Urinary bladder (tissue), 3 donors: ENCODE measurements at regions not wholly inside any gene's neighbourhood (a gene's known extent, or its start where the extent isn't known, plus 50 kb on each side); places are given as distances from the start of the nearest gene placed in this dataset.

ENCODE experiments used
- DNase-seq: peaks from one replicate; pipeline ENCODE4 v3.0.0-alpha.2; 2015; ENCODE audit errors: extremely low spot score
- H3K27ac ChIP-seq: one replicate; pipeline ENCODE4 v1.5.1; 2013; ENCODE audit warnings: low read depth, mild to moderate bottlenecking, moderate library complexity
- H3K36me3 ChIP-seq: one replicate; pipeline ENCODE4 v1.6.1; 2013; ENCODE audit warnings: mild to moderate bottlenecking, moderate library complexity; ENCODE audit not compliant: insufficient read depth
- H3K4me1 ChIP-seq: one replicate; pipeline ENCODE4 v1.6.1; 2013; ENCODE audit warnings: mild to moderate bottlenecking, moderate library complexity; ENCODE audit not compliant: insufficient read depth
- H3K4me3 ChIP-seq: one replicate; pipeline ENCODE4 v1.5.1; 2013; ENCODE audit warnings: low read depth, low read length
- WGBS: extraction: QIAGEN DNeasy Blood & Tissue Kit; methylation state at CpG from one replicate; pipeline ENCODE4 v1.1.7; 2013; 5-methylcytosine and 5-hydroxymethylcytosine counted together
- donor health status: healthy with polysubstance abuse.
- donor health status: healthy.

GRCh38 chr16:79403534-79403933, 197.0 kb downstream of the MAF start:
- WGBS, result 87% methylated on average over 4 of the region's 4 CpGs
- Histone ChIP-seq H3K36me3 (no peaks in the 10 kb centered on the region), H3K4me3 (no peak overlapping the region), H3K27ac (no peak overlapping the region), H3K4me1 (no peaks in the 10 kb centered on the region)
- no peak for DNase-seq

DNA sequence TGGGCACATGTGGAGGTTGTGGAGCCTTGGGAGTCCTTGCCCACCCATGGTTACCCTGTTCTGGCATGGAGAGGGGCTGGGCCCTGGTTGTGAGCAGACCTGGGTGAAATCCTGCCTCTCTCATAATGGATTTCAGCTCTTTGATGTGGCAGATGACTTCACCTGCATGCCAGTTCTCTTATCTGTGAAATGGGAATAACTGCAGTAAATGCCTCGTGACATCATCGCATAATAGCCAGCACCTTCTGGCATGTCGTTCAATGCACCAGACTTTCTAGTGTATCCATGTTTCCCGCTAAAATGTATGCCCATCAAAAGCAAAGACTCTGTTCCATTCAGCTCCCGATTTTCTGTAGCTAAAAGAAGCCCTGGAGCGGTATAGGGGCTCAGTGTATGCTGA, 197.6 kb downstream of the MAF start:
- no peaks in the 10 kb centered on the region for H3K36me3 ChIP-seq
- no peaks in the 10 kb centered on the region for H3K4me1 ChIP-seq
- no peak overlapping the region for H3K27ac ChIP-seq
- H3K4me3 ChIP-seq, result no peak overlapping the region
- DNase-seq, result no peak
- 78% methylated on average over 6 of the region's 6 CpGs for WGBS

DNA sequence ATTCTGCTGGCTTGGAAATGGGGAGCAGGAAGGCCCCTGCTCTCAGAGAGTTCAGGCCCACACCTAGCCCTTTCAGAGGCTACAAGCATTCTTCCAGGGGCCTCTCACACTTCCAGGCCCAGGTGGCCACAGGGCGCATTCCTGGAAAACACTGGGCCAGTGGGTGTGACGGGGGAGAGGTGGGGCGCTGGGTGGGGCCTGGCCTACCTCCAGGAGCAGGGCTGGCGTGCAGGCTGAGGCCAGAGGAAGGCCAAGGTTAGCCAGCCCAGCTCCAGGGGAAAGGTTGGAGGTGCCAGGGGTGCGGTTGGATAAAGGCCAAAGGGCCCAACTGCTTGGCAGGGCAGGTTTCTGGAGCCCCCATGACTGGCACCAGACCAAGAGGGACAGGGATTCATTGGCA, 198.2 kb downstream of the MAF start:
- H3K4me1 ChIP-seq, result no peaks in the 10 kb centered on the region
- WGBS, result 86% methylated on average over 5 of the region's 5 CpGs
- DNase-seq, result no peak
- H3K27ac ChIP-seq, result no peak overlapping the region
- H3K36me3 ChIP-seq, result no peaks in the 10 kb centered on the region
- no peak overlapping the region for H3K4me3 ChIP-seq

- Histone ChIP-seq H3K36me3 (no peaks in the 10 kb centered on the region), H3K4me3 (no peak overlapping the region), H3K27ac (no peak overlapping the region), H3K4me1 (no peaks in the 10 kb centered on the region)
- no peak for DNase-seq
- 100% methylated on average over 1 of the region's 1 CpG for WGBS
Observed at GRCh38 chr16:79401782-79402181, 198.8 kb downstream of the MAF start.

- 95% methylated on average over 4 of the region's 4 CpGs for WGBS
- Histone ChIP-seq H3K4me1 (no peaks in the 10 kb centered on the region), H3K27ac (no peak overlapping the region), H3K36me3 (no peaks in the 10 kb centered on the region), H3K4me3 (no peak overlapping the region)
- no peak for DNase-seq
Observed at GRCh38 chr16:79401157-79401556, 199.4 kb downstream of the MAF start.

DNA sequence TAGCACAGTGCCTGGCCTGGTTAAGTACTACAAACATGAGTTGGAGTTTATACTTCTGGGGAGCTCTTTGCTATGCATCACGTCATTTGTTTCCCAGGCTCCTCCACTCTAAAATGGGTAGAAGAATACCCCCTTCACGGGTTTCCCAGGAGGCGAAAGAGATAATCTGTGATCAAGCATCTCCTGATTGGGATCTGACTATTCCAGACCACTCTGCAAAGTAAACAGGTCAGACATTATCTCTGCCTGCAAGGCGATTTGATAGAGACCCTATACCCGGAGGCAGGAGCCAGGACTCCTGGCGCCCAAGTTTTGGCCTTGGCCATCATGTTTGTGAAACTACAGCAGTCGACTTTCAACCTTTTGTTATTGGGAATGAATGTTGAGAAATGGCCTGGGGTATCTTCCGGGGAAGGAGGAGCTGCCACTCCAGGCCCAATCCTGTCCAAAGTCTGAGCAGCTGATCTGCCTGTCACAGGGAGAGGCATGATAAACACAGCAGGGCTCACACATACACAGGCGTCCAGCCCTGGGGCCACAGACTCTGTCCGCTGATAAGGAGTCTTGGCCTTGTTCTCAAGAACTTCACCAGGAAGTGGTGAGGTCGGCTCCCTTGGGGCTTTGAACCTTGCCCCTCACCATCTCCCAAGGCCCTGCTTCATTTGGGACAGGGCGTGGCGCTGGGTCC, 199.9 kb downstream of the MAF start:
- Histone ChIP-seq H3K4me1 (no peaks in the 10 kb centered on the region), H3K4me3 (no peak overlapping the region), H3K27ac (no peak overlapping the region), H3K36me3 (no peaks in the 10 kb centered on the region)
- no peak for DNase-seq
- WGBS, result 83% methylated on average over 13 of the region's 13 CpGs

DNA sequence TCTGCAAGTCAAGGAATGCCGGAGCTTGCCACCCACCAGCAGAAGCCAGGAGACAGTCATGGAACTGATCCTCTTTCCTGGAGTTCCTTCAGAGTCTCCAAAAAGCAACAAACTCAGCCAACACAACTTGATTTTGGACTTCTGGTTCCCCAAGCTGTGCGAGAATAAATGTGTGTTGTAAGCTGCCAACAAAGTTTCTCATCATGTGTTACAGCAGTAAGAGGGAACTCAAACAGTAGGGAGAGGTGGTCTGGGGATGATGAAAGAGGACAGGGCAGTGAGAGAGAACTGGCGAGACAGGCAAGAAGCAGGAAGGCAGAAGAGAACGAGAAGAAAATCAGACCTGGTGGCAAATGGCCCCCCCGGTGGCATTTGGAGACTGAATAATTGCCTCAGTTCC, 204.9 kb downstream of the MAF start:
- WGBS, result 87% methylated on average over 5 of the region's 5 CpGs
- Histone ChIP-seq H3K4me3 (no peak overlapping the region), H3K27ac (no peak overlapping the region), H3K4me1 (no peaks in the 10 kb centered on the region), H3K36me3 (no peaks in the 10 kb centered on the region)
- DNase-seq, result no peak

DNA sequence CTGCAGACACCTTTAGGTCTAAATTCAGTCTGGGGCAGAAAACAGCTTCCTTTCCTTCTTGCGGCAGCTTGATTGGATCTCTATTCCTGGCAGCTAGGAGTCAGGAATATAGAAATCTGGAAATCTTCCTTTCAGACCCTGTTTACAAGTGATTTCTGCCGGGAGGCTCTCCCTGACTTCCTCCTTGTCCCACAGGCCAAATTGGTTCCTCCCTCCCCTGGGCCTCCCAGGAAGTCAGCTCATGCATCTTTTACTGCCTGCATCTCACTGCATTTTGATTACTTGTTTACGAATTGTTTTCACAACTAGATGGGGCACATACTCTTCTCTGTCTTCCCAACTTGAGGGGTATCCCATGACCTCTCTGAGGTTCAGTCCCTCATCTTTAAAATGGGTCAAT, 206.3 kb downstream of the MAF start:
- H3K4me3 ChIP-seq, result no peak overlapping the region
- H3K4me1 ChIP-seq, result no peaks in the 10 kb centered on the region
- DNase-seq, result no peak
- H3K36me3 ChIP-seq, result no peaks in the 10 kb centered on the region
- H3K27ac ChIP-seq, result no peak overlapping the region
- WGBS, result 72% methylated on average over 3 of the region's 3 CpGs

- no peaks in the 10 kb centered on the region for H3K36me3 ChIP-seq
- no peak for DNase-seq
- H3K27ac ChIP-seq, result no peak overlapping the region
- no peak overlapping the region for H3K4me3 ChIP-seq
- H3K4me1 ChIP-seq, result no peaks in the 10 kb centered on the region
- 81% methylated on average over 2 of the region's 2 CpGs for WGBS
Observed at GRCh38 chr16:79393564-79393963, 207.0 kb downstream of the MAF start.

GRCh38 chr16:79393127-79393526, 207.4 kb downstream of the MAF start:
- 83% methylated on average over 4 of the region's 4 CpGs for WGBS

DNA sequence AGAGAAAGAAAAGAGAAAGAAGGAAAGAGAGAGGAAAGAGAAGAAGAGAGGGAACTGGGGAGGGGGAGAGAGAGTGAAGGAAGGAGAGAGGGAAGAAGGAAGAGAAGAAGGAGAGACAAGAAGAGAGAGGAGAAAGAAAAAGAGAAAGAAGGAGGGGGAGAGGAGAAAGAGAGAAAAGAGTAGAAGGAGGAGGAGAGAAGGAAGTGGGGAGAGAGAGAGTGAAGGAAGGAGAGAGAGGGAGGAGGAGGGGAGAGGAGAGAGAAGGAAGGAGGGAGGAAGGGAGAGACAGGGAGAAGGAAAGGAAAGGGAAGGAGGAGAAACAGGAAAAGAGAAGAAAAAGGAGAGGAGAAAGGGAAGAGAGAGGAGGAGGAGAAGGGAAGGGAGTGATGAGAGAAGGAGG, 208.5 kb downstream of the MAF start:
- no peak for DNase-seq
- H3K4me1 ChIP-seq, result no peaks in the 10 kb centered on the region
- no peak overlapping the region for H3K4me3 ChIP-seq
- H3K27ac ChIP-seq, result no peak overlapping the region
- no peaks in the 10 kb centered on the region for H3K36me3 ChIP-seq

More at GRCh38 chr16:79393127-79393526, 207.4 kb downstream of the MAF start:
- H3K36me3 ChIP-seq, result no peaks in the 10 kb centered on the region
- H3K4me1 ChIP-seq, result no peaks in the 10 kb centered on the region
- H3K4me3 ChIP-seq, result no peak overlapping the region
- H3K27ac ChIP-seq, result no peak overlapping the region
- no peak for DNase-seq

DNA sequence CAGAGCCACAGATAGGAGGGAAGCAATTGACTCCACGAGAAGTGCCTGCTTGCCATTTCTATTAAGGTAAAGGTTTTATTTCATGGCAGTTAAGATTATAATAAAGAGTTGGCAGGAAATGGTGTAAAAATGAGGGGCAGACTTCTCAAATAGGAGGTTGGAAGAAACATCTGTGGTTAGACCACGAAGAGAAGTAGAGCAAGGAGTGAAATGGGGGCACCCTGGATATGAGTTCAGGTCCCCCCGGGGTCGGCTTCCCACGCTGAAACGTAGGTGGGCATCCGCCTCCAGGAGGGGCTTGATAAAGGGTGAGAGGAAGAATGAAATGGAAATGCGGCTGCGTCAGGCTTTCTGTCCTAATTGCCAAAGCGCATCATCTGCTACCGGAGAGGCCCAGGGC, 209.1 kb downstream of the MAF start:
- Histone ChIP-seq H3K36me3 (no peaks in the 10 kb centered on the region), H3K27ac (no peak overlapping the region), H3K4me3 (no peak overlapping the region), H3K4me1 (no peaks in the 10 kb centered on the region)
- no peak for DNase-seq
- WGBS, result 91% methylated on average over 11 of the region's 11 CpGs

DNA sequence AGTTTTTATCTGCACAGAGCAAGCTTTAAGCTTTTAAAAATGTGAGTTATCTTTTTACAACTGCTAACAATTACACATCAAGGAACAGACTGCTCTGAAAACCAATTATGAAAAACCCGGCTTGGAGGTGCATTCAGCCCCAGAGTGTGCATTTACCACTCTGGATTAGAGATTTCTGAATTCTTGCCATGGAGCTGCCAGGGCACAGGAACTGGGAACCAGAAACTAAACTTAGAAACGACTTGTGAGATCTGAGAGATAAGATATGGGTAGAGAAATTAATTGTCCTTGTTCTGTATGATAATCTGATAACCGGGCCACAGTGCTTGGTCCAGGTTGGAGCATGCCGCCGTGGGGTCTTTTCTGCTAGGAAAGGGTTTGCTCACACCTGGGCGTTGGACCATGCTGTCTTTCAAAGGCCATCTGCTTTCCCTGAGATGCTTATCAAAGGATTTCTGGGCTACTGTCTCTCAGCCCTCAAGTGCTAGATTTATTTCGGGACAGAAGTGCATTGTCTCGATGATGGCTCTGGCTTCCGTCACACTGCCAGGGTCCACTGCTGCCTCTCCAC, 210.0 kb downstream of the MAF start:
- WGBS, result 50% methylated on average over 9 of the region's 9 CpGs
- Histone ChIP-seq H3K27ac (no peak overlapping the region), H3K4me1 (no peaks in the 10 kb centered on the region), H3K4me3 (no peak overlapping the region), H3K36me3 (no peaks in the 10 kb centered on the region)
- DNase-seq, result no peak

- Histone ChIP-seq H3K36me3 (no peaks in the 10 kb centered on the region), H3K4me1 (no peaks in the 10 kb centered on the region), H3K27ac (no peak overlapping the region), H3K4me3 (no peak overlapping the region)
- no peak for DNase-seq
- 97% methylated on average over 1 of the region's 1 CpG for WGBS
Observed at GRCh38 chr16:79388396-79388795, 212.1 kb downstream of the MAF start.

GRCh38 chr16:79386299-79386698, 214.2 kb downstream of the MAF start:
- 96% methylated on average over 7 of the region's 7 CpGs for whole genome bisulfite sequencing

More at GRCh38 chr16:79386299-79386698, 214.2 kb downstream of the MAF start:
- Histone ChIP-seq H3K4me1 (no peaks in the 10 kb centered on the region), H3K4me3 (no peak overlapping the region), H3K36me3 (no peaks in the 10 kb centered on the region), H3K27ac (no peak overlapping the region)
- no peak for DNase-seq
